ENCODE measurements at regions not wholly inside any gene's neighbourhood (a gene's known extent, or its start where the extent isn't known, plus 50 kb on each side); places are given as distances from the start of the nearest gene placed in this dataset.

- no peaks in the 10 kb centered on the region for H3K36me3 Mint-ChIP-seq (ENCODE audit: low read depth)
- H3K4me1 Mint-ChIP-seq = peaks cover 25% of the 10 kb centered on the region
- peak overlapping the region in 1 of 3 experiments; percentile 24 for H3K27ac Mint-ChIP-seq
- peaks cover 11% of the 10 kb centered on the region for H3K9me3 Mint-ChIP-seq
- TF ChIP-seq CTCF (IDR thresholded peaks at IDR 0.05; ENCODE audit: unreplicated experiment in 3 of 3) = no peak
- no peak overlapping the region for H3K4me3 Mint-ChIP-seq
- no peaks in the 10 kb centered on the region for H3K27me3 Mint-ChIP-seq (ENCODE audit: low read depth)
Observed at GRCh38 chr21:27448960-27449359, 482.1 kb upstream of the ADAMTS5 start.

- Mint-ChIP-seq H3K4me1 (peaks cover 25% of the 10 kb centered on the region), H3K27ac (peak overlapping the region in 2 of 3 experiments; percentile 1 to 39), H3K27me3 (ENCODE audit: low read depth) (no peaks in the 10 kb centered on the region), H3K36me3 (ENCODE audit: low read depth) (no peaks in the 10 kb centered on the region), H3K4me3 (no peak overlapping the region), H3K9me3 (peaks cover 16% of the 10 kb centered on the region)
- no peak for TF ChIP-seq CTCF (IDR thresholded peaks at IDR 0.05; ENCODE audit: unreplicated experiment in 3 of 3)
Observed at GRCh38 chr21:27447843-27448242, 481.0 kb upstream of the ADAMTS5 start.

- Mint-ChIP-seq H3K4me3 (no peak overlapping the region), H3K27me3 (ENCODE audit: low read depth) (no peaks in the 10 kb centered on the region), H3K36me3 (ENCODE audit: low read depth) (no peaks in the 10 kb centered on the region), H3K9me3 (peaks cover 21% of the 10 kb centered on the region), H3K27ac (peak overlapping the region in 2 of 3 experiments; percentile 41 to 85), H3K4me1 (peaks cover 12% of the 10 kb centered on the region)
- no peak for TF ChIP-seq CTCF (IDR thresholded peaks at IDR 0.05; ENCODE audit: unreplicated experiment in 3 of 3)
Observed at GRCh38 chr21:27429710-27430341, 462.9 kb upstream of the ADAMTS5 start.

GRCh38 chr21:27426196-27426595, 459.3 kb upstream of the ADAMTS5 start:
- H3K27me3 Mint-ChIP-seq (ENCODE audit: low read depth) = no peaks in the 10 kb centered on the region

GRCh38 chr21:27425574-27425973, 458.7 kb upstream of the ADAMTS5 start:
- no peak overlapping the region for H3K4me3 Mint-ChIP-seq
- peaks cover 7% of the 10 kb centered on the region for H3K9me3 Mint-ChIP-seq
- H3K27me3 Mint-ChIP-seq (ENCODE audit: low read depth) = no peaks in the 10 kb centered on the region
- no peak for TF ChIP-seq CTCF (IDR thresholded peaks at IDR 0.05; ENCODE audit: unreplicated experiment in 3 of 3)
- H3K36me3 Mint-ChIP-seq (ENCODE audit: low read depth) = no peaks in the 10 kb centered on the region
- H3K4me1 Mint-ChIP-seq = peaks cover 16% of the 10 kb centered on the region
- H3K27ac Mint-ChIP-seq = no peak overlapping the region

More at GRCh38 chr21:27426196-27426595, 459.3 kb upstream of the ADAMTS5 start:
- H3K4me1 Mint-ChIP-seq = peaks cover 16% of the 10 kb centered on the region
- no peak overlapping the region for H3K27ac Mint-ChIP-seq
- TF ChIP-seq CTCF (IDR thresholded peaks at IDR 0.05; ENCODE audit: unreplicated experiment in 3 of 3) = no peak
- H3K9me3 Mint-ChIP-seq = peaks cover 14% of the 10 kb centered on the region
- H3K36me3 Mint-ChIP-seq (ENCODE audit: low read depth) = no peaks in the 10 kb centered on the region
- no peak overlapping the region for H3K4me3 Mint-ChIP-seq

GRCh38 chr21:27425172-27425571, 458.3 kb upstream of the ADAMTS5 start:
- Mint-ChIP-seq H3K27ac (no peak overlapping the region), H3K4me1 (peaks cover 15% of the 10 kb centered on the region), H3K27me3 (ENCODE audit: low read depth) (no peaks in the 10 kb centered on the region), H3K36me3 (ENCODE audit: low read depth) (no peaks in the 10 kb centered on the region), H3K4me3 (no peak overlapping the region), H3K9me3 (peaks cover 6% of the 10 kb centered on the region)
- no peak for TF ChIP-seq CTCF (IDR thresholded peaks at IDR 0.05; ENCODE audit: unreplicated experiment in 3 of 3)

Measured in nephron (organoid).